Caco-2 (cell line): ENCODE measurements at regions not wholly inside any gene's neighbourhood (a gene's known extent, or its start where the extent isn't known, plus 50 kb on each side); places are given as distances from the start of the nearest gene placed in this dataset.

Experiments used
- BruUV-seq: library from RNA; stranded (reverse); fragments of 400-500 nt; replicated peaks from 2 replicates; lab custom pipeline; 2021; lab: Mats Ljungman, UMichigan
- CTCF ChIA-PET: fragments of 300-600 bp; sonication (Branson Sonifier 250); formaldehyde crosslinking; loops from one replicate; lab custom pipeline; 2022; ENCODE audit warnings: antibody characterized with exemption; lab: Charles Lee
- POLR2A ChIA-PET: fragments of 300-600 bp; sonication (Branson Sonifier 250); formaldehyde crosslinking; loops from one replicate; lab custom pipeline; 2022; ENCODE audit warnings: antibody characterized with exemption; lab: Charles Lee
- DNase-seq, 2 experiments: peaks; one replicate each; pipeline versions ENCODE4 v3.0.0 to v3.0.0-alpha.2; 2020 to 2022
- H3K27me3 ChIP-seq: replicated peaks from 2 replicates; pipeline ENCODE4 v1.6.0; 2011; ENCODE audit warnings: low read length; ENCODE audit not compliant: control insufficient read depth, insufficient read depth
- H3K36me3 ChIP-seq: 2 replicates; pipeline ENCODE4 v1.5.1; 2011; ENCODE audit warnings: low read length; ENCODE audit not compliant: control insufficient read depth, insufficient read depth
- H3K4me1 ChIP-seq: fragments of 250-450 bp; sonication (Bioruptor Pico); 2 replicates; pipeline ENCODE4 v1.5.1; 2020; ENCODE audit warnings: mild to moderate bottlenecking
- H3K4me3 ChIP-seq: 2 replicates; pipeline ENCODE4 v1.5.1; 2011; ENCODE audit warnings: low read depth, mild to moderate bottlenecking, control low read depth, low read length
- H3K9me3 ChIP-seq: fragments of 250-450 bp; sonication (Bioruptor Pico); 2 replicates; pipeline ENCODE4 v1.5.1; 2020; ENCODE audit warnings: mild to moderate bottlenecking, moderate library complexity
- H3K27ac Mint-ChIP-seq: one replicate; pipeline ENCODE4 v1.8.0; 2022; ENCODE audit warnings: mixed read lengths; ENCODE audit not compliant: unreplicated experiment
- H3K27me3 Mint-ChIP-seq: one replicate; pipeline ENCODE4 v1.8.0; 2022; ENCODE audit warnings: mixed read lengths; ENCODE audit not compliant: insufficient read depth, unreplicated experiment
- H3K36me3 Mint-ChIP-seq: one replicate; pipeline ENCODE4 v1.8.0; 2022; ENCODE audit warnings: mild to moderate bottlenecking, mixed read lengths; ENCODE audit not compliant: insufficient read depth, unreplicated experiment
- H3K4me1 Mint-ChIP-seq: one replicate; pipeline ENCODE4 v1.8.0; 2022; ENCODE audit warnings: low read depth, mixed read lengths; ENCODE audit not compliant: unreplicated experiment
- H3K4me3 Mint-ChIP-seq: one replicate; pipeline ENCODE4 v1.8.0; 2022; ENCODE audit warnings: mild to moderate bottlenecking, moderate library complexity, mixed read lengths; ENCODE audit not compliant: unreplicated experiment
- H3K9me3 Mint-ChIP-seq: one replicate; pipeline ENCODE4 v1.8.0; 2022; ENCODE audit warnings: mixed read lengths; ENCODE audit not compliant: unreplicated experiment
- intact Hi-C: fragments of 100-400 bp; cut with micrococcal nuclease; formaldehyde crosslinking; loops from one replicate; pipeline ENCODE4 v1.10.0; 2022; ENCODE audit not compliant: unreplicated experiment
- TF ChIP-seq, protein P1 (sequence below), 2 experiments: fragments of 200-600 bp in 1 of 2; IDR thresholded peaks; 1 replicate in 1 of 2; 2 replicates in 1 of 2; pipeline versions ENCODE4 v1.5.1 to v1.8.0; 2011 to 2022; ENCODE audit warnings: antibody characterized with exemption in 1 of 2, control low read depth in 1 of 2, inconsistent platforms in 1 of 2, low read depth in 1 of 2, low read length in 1 of 2, mild to moderate bottlenecking in 1 of 2, moderate library complexity in 1 of 2; ENCODE audit not compliant: insufficient read depth in 1 of 2, severe bottlenecking in 1 of 2, unreplicated experiment in 1 of 2

DNA sequence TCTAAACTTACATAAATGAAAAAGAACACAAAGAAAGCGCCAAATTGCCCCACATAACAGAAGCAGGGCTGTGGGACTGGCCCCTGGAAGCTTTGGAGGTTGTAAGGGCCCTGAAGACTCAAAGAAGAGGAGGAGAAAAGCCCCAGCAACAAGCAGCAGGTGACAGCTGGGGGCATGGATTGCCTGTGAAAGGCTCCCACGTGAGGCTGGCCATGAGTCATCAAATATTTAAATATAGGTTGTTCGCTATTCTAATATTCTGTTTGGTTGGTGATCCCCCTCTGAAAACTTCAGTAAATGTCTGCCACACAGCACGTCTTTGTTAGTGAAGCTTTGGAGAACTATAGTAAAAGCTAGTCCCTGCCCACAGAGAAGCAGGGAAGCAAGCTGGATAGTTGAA, 132.4 kb downstream of the MREG start:
- H3K4me1 Mint-ChIP-seq, result peaks cover 27% of the 10 kb centered on the region
- Histone ChIP-seq H3K9me3 (no peaks in the 10 kb centered on the region), H3K36me3 (no peaks in the 10 kb centered on the region), H3K4me3 (no peak overlapping the region), H3K4me1 (peaks cover 33% of the 10 kb centered on the region), H3K27me3 (no peaks in the 10 kb centered on the region)
- TF ChIP-seq, protein P1, sequence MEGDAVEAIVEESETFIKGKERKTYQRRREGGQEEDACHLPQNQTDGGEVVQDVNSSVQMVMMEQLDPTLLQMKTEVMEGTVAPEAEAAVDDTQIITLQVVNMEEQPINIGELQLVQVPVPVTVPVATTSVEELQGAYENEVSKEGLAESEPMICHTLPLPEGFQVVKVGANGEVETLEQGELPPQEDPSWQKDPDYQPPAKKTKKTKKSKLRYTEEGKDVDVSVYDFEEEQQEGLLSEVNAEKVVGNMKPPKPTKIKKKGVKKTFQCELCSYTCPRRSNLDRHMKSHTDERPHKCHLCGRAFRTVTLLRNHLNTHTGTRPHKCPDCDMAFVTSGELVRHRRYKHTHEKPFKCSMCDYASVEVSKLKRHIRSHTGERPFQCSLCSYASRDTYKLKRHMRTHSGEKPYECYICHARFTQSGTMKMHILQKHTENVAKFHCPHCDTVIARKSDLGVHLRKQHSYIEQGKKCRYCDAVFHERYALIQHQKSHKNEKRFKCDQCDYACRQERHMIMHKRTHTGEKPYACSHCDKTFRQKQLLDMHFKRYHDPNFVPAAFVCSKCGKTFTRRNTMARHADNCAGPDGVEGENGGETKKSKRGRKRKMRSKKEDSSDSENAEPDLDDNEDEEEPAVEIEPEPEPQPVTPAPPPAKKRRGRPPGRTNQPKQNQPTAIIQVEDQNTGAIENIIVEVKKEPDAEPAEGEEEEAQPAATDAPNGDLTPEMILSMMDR (IDR thresholded peaks at IDR 0.05; ENCODE audit: insufficient read depth in 1 of 2, low read depth in 1 of 2, low read length in 1 of 2, severe bottlenecking in 1 of 2, unreplicated experiment in 1 of 2), result no peak
- ChIA-PET POLR2A (no interaction called here), CTCF (no interaction called here)
- H3K4me3 Mint-ChIP-seq, result no peak overlapping the region
- H3K36me3 Mint-ChIP-seq, result peaks cover 2% of the 10 kb centered on the region
- no peaks in the 10 kb centered on the region for H3K27me3 Mint-ChIP-seq
- no peaks in the 10 kb centered on the region for H3K9me3 Mint-ChIP-seq
- no TSS peak for BruUV-seq
- intact Hi-C loops, result no loop called here
- no peak overlapping the region for H3K27ac Mint-ChIP-seq
- DNase-seq, result no peak

DNA sequence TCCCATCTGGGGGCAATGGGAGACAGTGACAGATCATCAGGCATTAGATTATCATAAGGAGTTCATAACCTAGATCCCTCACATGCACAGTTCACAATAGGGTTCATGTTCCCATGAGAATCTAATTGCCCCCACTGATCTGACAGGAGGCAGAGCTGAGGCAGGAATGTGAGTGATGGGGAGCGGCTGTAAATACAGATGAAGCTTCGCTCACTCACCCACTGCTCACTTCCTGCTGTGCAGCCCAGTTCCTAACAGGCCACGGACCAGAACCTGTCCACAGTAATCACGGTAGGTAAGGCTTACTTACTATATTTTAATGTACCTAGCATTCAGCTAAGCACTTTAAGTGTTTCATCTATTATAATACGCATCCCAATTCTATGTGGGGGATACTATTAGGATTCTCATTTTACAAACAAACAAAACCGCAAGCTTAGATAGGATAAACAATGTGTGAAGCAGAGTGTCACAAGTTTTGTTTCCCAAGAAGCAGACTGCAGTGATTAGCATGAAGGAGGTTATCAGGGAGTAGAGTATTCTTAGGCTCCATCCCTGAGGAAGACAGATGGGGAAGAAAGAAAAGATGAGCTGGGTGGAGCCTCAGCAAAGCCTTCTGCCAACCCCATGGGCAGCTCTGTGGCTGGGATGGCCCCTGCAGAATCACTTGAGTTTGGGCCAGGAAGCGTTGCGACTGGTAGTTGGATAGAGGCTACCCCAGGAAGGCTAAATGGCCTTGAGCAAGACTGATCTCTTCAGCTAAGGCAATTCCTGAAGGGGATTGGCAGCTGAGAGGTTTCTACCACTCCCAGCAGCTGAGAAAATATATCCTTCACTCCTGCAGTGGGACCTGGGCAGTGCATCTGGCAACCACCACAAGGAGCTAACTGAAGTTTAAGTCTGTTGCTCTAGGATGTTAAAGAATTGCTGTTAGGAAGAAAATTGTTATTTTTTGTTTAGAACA, 133.1 kb downstream of the MREG start:
- H3K4me3 Mint-ChIP-seq, result no peak overlapping the region
- H3K36me3 ChIP-seq, result no peaks in the 10 kb centered on the region
- no peak overlapping the region for H3K4me3 ChIP-seq
- no peaks in the 10 kb centered on the region for H3K27me3 ChIP-seq
- intact Hi-C loops, result loop anchor here (5.0 kb wide), 1 partner anchor 458 kb away; no protein-coding TSS in a partner anchor
- H3K4me1 Mint-ChIP-seq, result peaks cover 28% of the 10 kb centered on the region
- no peaks in the 10 kb centered on the region for H3K27me3 Mint-ChIP-seq
- H3K36me3 Mint-ChIP-seq, result peaks cover 8% of the 10 kb centered on the region
- no peaks in the 10 kb centered on the region for H3K9me3 Mint-ChIP-seq
- POLR2A ChIA-PET, result interaction anchor here (0.5 kb wide), 1 partner anchor 68 kb away, joined by 3 read pairs; no protein-coding TSS in a partner anchor
- CTCF ChIA-PET, result no interaction called here
- TF ChIP-seq, protein P1 (IDR thresholded peaks at IDR 0.05; ENCODE audit: insufficient read depth in 1 of 2, low read depth in 1 of 2, low read length in 1 of 2, severe bottlenecking in 1 of 2, unreplicated experiment in 1 of 2), result no peak
- H3K4me1 ChIP-seq, result peaks cover 37% of the 10 kb centered on the region
- no TSS peak for BruUV-seq
- H3K9me3 ChIP-seq, result no peaks in the 10 kb centered on the region
- H3K27ac Mint-ChIP-seq, result no peak overlapping the region
- DNase-seq, result no peak

DNA sequence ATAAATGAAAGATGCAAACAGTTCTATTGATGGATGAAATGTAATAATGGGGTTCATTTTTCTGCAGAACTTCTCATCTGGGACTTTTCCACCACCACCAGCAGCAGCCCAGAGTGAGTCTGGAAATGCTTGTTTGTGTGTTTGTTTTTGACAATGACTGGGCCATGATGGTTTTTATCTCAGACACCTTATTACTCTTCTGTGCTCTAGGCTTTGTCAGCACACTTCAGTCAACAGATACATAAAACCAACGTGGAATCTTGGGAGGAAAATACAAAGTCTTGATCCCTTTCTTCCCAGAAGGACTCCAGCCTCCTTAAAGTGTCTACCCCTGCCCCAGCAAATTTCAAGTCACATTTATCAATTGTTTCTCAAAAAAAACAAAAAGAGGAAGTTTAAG, 134.0 kb downstream of the MREG start:
- H3K27me3 ChIP-seq, result no peaks in the 10 kb centered on the region
- no TSS peak for BruUV-seq
- no peaks in the 10 kb centered on the region for H3K27me3 Mint-ChIP-seq
- H3K4me3 Mint-ChIP-seq, result no peak overlapping the region
- ChIA-PET CTCF (no interaction called here), POLR2A (no interaction called here)
- H3K36me3 ChIP-seq, result no peaks in the 10 kb centered on the region
- peaks cover 12% of the 10 kb centered on the region for H3K36me3 Mint-ChIP-seq
- H3K9me3 Mint-ChIP-seq, result peaks cover 9% of the 10 kb centered on the region
- DNase-seq, result no peak
- no peaks in the 10 kb centered on the region for H3K9me3 ChIP-seq
- H3K4me1 Mint-ChIP-seq, result peaks cover 28% of the 10 kb centered on the region
- no peak overlapping the region for H3K27ac Mint-ChIP-seq
- intact Hi-C loops, result loop anchor here (5.0 kb wide), 1 partner anchor 457 kb away; no protein-coding TSS in a partner anchor
- TF ChIP-seq, protein P1 (IDR thresholded peaks at IDR 0.05; ENCODE audit: insufficient read depth in 1 of 2, low read depth in 1 of 2, low read length in 1 of 2, severe bottlenecking in 1 of 2, unreplicated experiment in 1 of 2), result no peak
- H3K4me3 ChIP-seq, result no peak overlapping the region
- peaks cover 40% of the 10 kb centered on the region for H3K4me1 ChIP-seq
